ENCODE measurements at regions not wholly inside any gene's neighbourhood (a gene's known extent, or its start where the extent isn't known, plus 50 kb on each side); places are given as distances from the start of the nearest gene placed in this dataset.

DNA sequence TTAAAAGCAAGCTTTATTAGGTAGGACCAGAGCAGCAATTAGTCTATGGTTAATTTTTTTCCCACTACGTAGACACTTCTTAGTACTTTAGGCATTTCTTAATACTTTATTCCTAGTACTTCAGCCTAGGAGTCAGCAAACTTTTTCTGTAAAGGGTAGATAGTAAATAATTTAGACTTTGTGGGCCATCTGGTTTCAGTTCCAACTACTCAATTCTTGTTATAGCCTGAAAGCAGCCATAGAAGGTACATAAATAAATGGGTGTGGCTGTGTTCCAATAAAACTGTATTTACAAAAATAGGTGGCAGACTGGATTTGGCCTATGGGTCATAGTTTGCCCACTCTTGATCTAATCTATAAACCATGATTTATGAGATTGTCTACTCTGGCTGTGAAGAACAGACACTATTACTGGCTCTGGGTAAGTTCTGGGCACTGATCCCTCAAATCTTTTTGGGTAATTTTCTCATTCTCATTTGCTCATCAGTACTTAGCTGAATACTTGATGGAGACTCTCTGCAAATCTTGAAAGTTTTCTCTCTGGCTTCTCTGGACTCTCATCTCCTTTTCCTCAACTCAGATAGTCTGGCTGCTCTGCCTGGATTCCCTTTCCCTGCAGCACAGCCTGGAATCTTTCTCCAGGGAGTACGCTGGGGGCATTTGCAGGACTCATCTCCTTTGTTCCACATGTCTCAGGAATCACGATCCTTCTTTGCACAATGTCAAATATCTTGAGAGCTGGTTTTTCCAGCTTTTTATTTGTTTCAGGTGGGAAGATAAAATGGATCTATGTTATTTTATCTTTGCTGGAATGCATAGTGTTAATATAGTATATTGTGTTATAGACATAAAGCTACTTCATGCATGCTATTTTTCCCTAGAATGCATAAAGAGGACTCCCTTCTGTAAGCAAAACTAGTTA, 524.8 kb upstream of the TBL1XR1 start:
- Histone ChIP-seq H3K27me3 (no peaks in the 10 kb centered on the region), H3K4me1 (peaks cover 41 to 47% of the 10 kb centered on the region in 2 donors), H3K27ac (no peak overlapping the region), H3K9me3 (no peaks in the 10 kb centered on the region), H3K36me3 (no peaks in the 10 kb centered on the region), H3K4me3 (replicated peaks in 1 of 3) (no peak overlapping the region)
- DNase-seq, result no peak
- 80 to 83% methylated on average over 3 of the region's 3 CpGs for WGBS, 2 donors
- no peak for TF ChIP-seq POLR2A (IDR thresholded peaks at IDR 0.05)
- TF ChIP-seq, protein P1, sequence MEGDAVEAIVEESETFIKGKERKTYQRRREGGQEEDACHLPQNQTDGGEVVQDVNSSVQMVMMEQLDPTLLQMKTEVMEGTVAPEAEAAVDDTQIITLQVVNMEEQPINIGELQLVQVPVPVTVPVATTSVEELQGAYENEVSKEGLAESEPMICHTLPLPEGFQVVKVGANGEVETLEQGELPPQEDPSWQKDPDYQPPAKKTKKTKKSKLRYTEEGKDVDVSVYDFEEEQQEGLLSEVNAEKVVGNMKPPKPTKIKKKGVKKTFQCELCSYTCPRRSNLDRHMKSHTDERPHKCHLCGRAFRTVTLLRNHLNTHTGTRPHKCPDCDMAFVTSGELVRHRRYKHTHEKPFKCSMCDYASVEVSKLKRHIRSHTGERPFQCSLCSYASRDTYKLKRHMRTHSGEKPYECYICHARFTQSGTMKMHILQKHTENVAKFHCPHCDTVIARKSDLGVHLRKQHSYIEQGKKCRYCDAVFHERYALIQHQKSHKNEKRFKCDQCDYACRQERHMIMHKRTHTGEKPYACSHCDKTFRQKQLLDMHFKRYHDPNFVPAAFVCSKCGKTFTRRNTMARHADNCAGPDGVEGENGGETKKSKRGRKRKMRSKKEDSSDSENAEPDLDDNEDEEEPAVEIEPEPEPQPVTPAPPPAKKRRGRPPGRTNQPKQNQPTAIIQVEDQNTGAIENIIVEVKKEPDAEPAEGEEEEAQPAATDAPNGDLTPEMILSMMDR (IDR thresholded peaks at IDR 0.05), result no peak
- intact Hi-C loops (cut with DNase I), result no loop called here

- H3K36me3 ChIP-seq, result no peaks in the 10 kb centered on the region
- intact Hi-C loops (cut with DNase I), result no loop called here
- H3K4me1 ChIP-seq, result peaks cover 41 to 48% of the 10 kb centered on the region in 2 donors
- no peak overlapping the region for H3K4me3 ChIP-seq (replicated peaks in 1 of 3)
- DNase-seq, result peak; percentile 68 to 78
- no peaks in the 10 kb centered on the region for H3K27me3 ChIP-seq
- TF ChIP-seq POLR2A (IDR thresholded peaks at IDR 0.05), result no peak
- TF ChIP-seq, protein P1 (IDR thresholded peaks at IDR 0.05), result no peak
- peak overlapping the region; percentile 9 to 58 (median 57) for H3K27ac ChIP-seq
- WGBS, 2 donors, result 7 to 9% methylated on average over 6 of the region's 6 CpGs
- no peaks in the 10 kb centered on the region for H3K9me3 ChIP-seq
Measured at GRCh38 chr3:177724020-177724638, 526.8 kb upstream of the TBL1XR1 start.

GRCh38 chr3:177725165-177725564, 527.9 kb upstream of the TBL1XR1 start:
- 90 to 94% methylated on average over 1 of the region's 1 CpG for WGBS, 2 donors
- intact Hi-C loops (cut with DNase I), result no loop called here
- H3K4me1 ChIP-seq, result peaks cover 47 to 56% of the 10 kb centered on the region in 2 donors
- DNase-seq, result no peak
- TF ChIP-seq, protein P1 (IDR thresholded peaks at IDR 0.05), result no peak
- no peak for TF ChIP-seq POLR2A (IDR thresholded peaks at IDR 0.05)
- H3K4me3 ChIP-seq (replicated peaks in 1 of 3), result no peak overlapping the region
- H3K9me3 ChIP-seq, result no peaks in the 10 kb centered on the region
- H3K27ac ChIP-seq, result peak overlapping the region; percentile 47 to 58 (median 57)
- no peaks in the 10 kb centered on the region for H3K36me3 ChIP-seq
- no peaks in the 10 kb centered on the region for H3K27me3 ChIP-seq

DNA sequence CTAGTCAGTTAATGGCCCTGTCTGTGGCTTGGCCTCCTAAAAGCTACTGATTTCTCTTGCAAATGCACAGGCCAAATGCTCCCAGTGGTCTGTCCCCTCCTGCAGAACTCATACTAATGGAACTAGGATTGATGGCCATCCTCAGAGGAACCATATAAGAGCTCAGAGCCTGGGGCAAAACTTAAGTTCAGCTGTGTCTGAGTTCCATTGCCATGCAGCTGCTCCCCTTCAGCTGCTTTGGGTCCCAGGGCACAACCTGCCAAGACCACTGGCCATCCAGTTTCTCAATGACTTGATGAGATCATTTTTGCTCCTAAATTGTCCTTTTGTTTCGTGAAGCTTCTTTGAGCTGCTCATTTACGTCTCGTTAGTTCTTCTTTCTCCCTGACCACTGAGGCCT, 529.5 kb upstream of the TBL1XR1 start:
- H3K9me3 ChIP-seq, result no peaks in the 10 kb centered on the region
- H3K27me3 ChIP-seq, result no peaks in the 10 kb centered on the region
- peaks cover 49 to 57% of the 10 kb centered on the region in 2 donors for H3K4me1 ChIP-seq
- TF ChIP-seq POLR2A (IDR thresholded peaks at IDR 0.05), result no peak
- TF ChIP-seq, protein P1 (IDR thresholded peaks at IDR 0.05), result no peak
- H3K4me3 ChIP-seq (replicated peaks in 1 of 3), result no peak overlapping the region
- WGBS, 2 donors, result 99 to 100% methylated on average over 3 of the region's 3 CpGs
- no peaks in the 10 kb centered on the region for H3K36me3 ChIP-seq
- H3K27ac ChIP-seq, result peak overlapping the region; percentile 37 to 58 (median 54)
- peak in 1 of 2 donors; percentile 8 for DNase-seq
- intact Hi-C loops (cut with DNase I), result no loop called here

All from thyroid gland (tissue), 4 donors.